ENCODE measurements at regions not wholly inside any gene's neighbourhood (a gene's known extent, or its start where the extent isn't known, plus 50 kb on each side); places are given as distances from the start of the nearest gene placed in this dataset.

GRCh38 chr16:56050916-56051315, 140.4 kb upstream of the GNAO1 start:
- TF ChIP-seq CTCF (IDR thresholded peaks at IDR 0.05; ENCODE audit: poor library complexity, severe bottlenecking) (no peak), SMC3 (conservative IDR thresholded peaks at IDR 0.05; ENCODE audit: poor library complexity) (no peak), POLR2AphosphoS5 (IDR thresholded peaks at IDR 0.05) (no peak), EP300 (conservative IDR thresholded peaks at IDR 0.05; ENCODE audit: poor library complexity, severe bottlenecking) (no peak), TAF1 (IDR thresholded peaks at IDR 0.05; ENCODE audit: low read depth) (no peak), RAD21 (conservative IDR thresholded peaks at IDR 0.05) (no peak), EZH2 (IDR thresholded peaks at IDR 0.05; ENCODE audit: borderline replicate concordance, insufficient read depth, low read length, poor library complexity, severe bottlenecking) (no peak), MXI1 (conservative IDR thresholded peaks at IDR 0.05; ENCODE audit: poor library complexity, severe bottlenecking) (no peak)

Data from neural cell (in vitro differentiated cells).